ENCODE measurements at regions not wholly inside any gene's neighbourhood (a gene's known extent, or its start where the extent isn't known, plus 50 kb on each side); places are given as distances from the start of the nearest gene placed in this dataset.
"Not testable (repeated sequence)": the region's sequence is repeated elsewhere in the genome, so short reads cannot be mapped to it uniquely, and the experiment has no call there.

DNA sequence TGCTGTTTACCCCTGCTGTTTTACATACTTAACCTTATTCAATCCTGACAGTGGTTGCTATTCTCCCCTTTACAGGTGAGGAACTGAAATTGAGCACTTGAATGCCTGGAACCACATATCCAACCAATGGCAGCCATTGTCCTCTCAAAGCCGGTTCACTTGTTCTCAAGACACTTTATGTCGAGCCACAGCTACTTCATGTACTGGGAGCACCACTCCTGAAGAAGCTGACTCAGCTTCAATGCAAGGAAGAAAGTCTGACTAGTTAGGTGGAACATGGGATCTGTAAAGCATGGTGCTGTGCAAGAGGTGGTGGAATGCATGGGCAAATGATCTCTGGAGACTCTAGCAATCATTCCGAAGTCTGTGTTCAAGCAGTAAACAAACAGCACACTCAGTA lies 113.9 kb upstream of the CPM start:
- no peak for DNase-seq
- 87 to 93% methylated on average over 3 of the region's 3 CpGs for WGBS, 2 donors
- Histone ChIP-seq H3K4me3 (no peak overlapping the region), H3K9me3 (peaks cover 0 to 15% (median 0%) of the 10 kb centered on the region in 11 donors), H3K4me1 (no peaks in the 10 kb centered on the region), H3K27me3 (no peaks in the 10 kb centered on the region), H3K27ac (no peak overlapping the region), H3K36me3 (no peaks in the 10 kb centered on the region)
- intact Hi-C loops (cut with DNase I): no loop called here
- no peak for TF ChIP-seq CTCF (IDR thresholded peaks at IDR 0.05)
- no peak for ATAC-seq

DNA sequence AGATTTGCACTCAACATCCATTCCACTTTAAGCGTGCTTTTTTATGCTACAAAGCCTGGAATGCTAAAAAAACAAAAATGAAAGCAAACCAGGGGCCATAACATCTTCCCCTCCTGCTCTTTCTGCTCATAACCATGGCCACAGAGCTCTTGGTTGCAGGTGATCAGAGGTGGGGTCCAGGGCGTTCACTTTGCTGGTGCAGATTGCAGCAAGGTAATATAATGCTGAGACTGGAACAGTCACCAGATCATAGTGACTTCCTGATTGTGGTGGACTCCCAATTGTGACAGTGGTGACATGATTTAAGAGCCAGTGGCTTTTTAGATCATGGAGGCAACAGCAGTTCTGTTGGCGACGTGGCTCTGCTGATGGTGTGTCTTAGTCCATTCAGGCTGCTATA lies 115.0 kb upstream of the CPM start:
- Histone ChIP-seq H3K27ac (no peak overlapping the region), H3K4me1 (no peaks in the 10 kb centered on the region), H3K27me3 (no peaks in the 10 kb centered on the region), H3K36me3 (no peaks in the 10 kb centered on the region), H3K9me3 (peaks cover 0 to 15% (median 0%) of the 10 kb centered on the region in 11 donors), H3K4me3 (no peak overlapping the region)
- ATAC-seq: no peak
- intact Hi-C loops (cut with DNase I): no loop called here
- TF ChIP-seq CTCF (IDR thresholded peaks at IDR 0.05): no peak
- WGBS, 2 donors: 91 to 93% methylated on average over 4 of the region's 4 CpGs
- DNase-seq: no peak

DNA sequence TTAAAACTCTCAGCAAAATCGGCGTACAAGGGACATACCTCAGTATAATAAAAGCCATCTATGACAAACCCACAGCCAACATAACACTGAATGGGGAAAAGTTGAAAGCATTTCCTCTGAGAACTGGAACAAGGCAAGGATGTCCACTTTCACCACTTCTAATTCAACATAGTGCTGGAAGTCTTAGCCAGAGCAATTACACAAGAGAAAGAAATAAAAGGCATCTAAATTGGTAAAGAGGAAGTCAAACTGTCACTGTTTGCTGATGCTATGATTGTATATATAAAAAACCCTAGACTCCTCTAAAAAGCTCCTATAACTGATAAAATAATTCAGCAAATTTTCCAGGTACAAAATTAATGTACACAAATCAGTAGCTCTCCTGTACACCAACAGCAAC lies 116.9 kb upstream of the CPM start:
- H3K27me3 ChIP-seq; DNase-seq; H3K27ac ChIP-seq; H3K4me1 ChIP-seq; intact Hi-C loops (cut with DNase I); ATAC-seq; H3K36me3 ChIP-seq; H3K4me3 ChIP-seq: not testable (repeated sequence)
- WGBS, 2 donors: 87 to 95% methylated on average over 2 of the region's 2 CpGs
- peaks cover 0 to 15% (median 0%) of the 10 kb centered on the region in 11 donors for H3K9me3 ChIP-seq

GRCh38 chr12:69052613-69053408 lies 119.8 kb upstream of the CPM start:
- intact Hi-C loops (cut with DNase I): no loop called here
- no peak for ATAC-seq

More at GRCh38 chr12:69052613-69053408, 119.8 kb upstream of the CPM start:
- Histone ChIP-seq H3K4me1 (peaks cover 0 to 25% (median 0%) of the 10 kb centered on the region in 9 donors), H3K27ac (no peak overlapping the region), H3K27me3 (peaks cover 0 to 3% (median 0%) of the 10 kb centered on the region in 7 donors), H3K9me3 (peaks cover 0 to 15% (median 0%) of the 10 kb centered on the region in 11 donors), H3K36me3 (no peaks in the 10 kb centered on the region), H3K4me3 (no peak overlapping the region)
- no peak for DNase-seq
- no peak for TF ChIP-seq CTCF (IDR thresholded peaks at IDR 0.05)
- WGBS, 2 donors: 51 to 52% methylated on average over 8 of the region's 8 CpGs

Measured in heart right ventricle (tissue), 16 donors.